OCI-LY7 (cell line): ENCODE measurements at regions not wholly inside any gene's neighbourhood (a gene's known extent, or its start where the extent isn't known, plus 50 kb on each side); places are given as distances from the start of the nearest gene placed in this dataset.
"Not testable (repeated sequence)": the region's sequence is repeated elsewhere in the genome, so short reads cannot be mapped to it uniquely, and the experiment has no call there.

ENCODE experiments used
- BruUV-seq: library from RNA; stranded (reverse); fragments of 400-500 nt; replicated peaks from 2 replicates; lab custom pipeline; 2021; lab: Mats Ljungman, UMichigan
- CTCF ChIA-PET: fragments of 300-600 bp; sonication (Branson Sonifier 250); formaldehyde crosslinking; loops from one replicate; lab custom pipeline; 2022; ENCODE audit warnings: antibody characterized with exemption; ENCODE audit not compliant: unreplicated experiment; lab: Charles Lee
- POLR2A ChIA-PET: fragments of 300-600 bp; sonication (Branson Sonifier 250); formaldehyde crosslinking; loops from one replicate; lab custom pipeline; 2022; ENCODE audit warnings: antibody characterized with exemption; lab: Charles Lee
- DNase-seq: peaks from one replicate; pipeline ENCODE4 v3.0.0-alpha.2; 2015; ENCODE audit warnings: low spot score
- H2AFZ ChIP-seq: fragments of 200-600 bp; sonication (generic), shearing (Covaris generic); 2 replicates; pipeline ENCODE4 v1.6.1; 2014; ENCODE audit warnings: mild to moderate bottlenecking, antibody characterized with exemption, low read length, moderate library complexity
- H3K27ac ChIP-seq: fragments of 200-600 bp; sonication (generic); 2 replicates; pipeline ENCODE4 v1.5.1; 2014; ENCODE audit warnings: mixed run types, low read depth, mild to moderate bottlenecking, moderate library complexity, low read length, inconsistent platforms; ENCODE audit not compliant: poor library complexity, severe bottlenecking
- H3K36me3 ChIP-seq: fragments of 200-600 bp; sonication (generic); 2 replicates; pipeline ENCODE4 v1.6.1; 2014; ENCODE audit warnings: mild to moderate bottlenecking, antibody characterized with exemption, low read length, moderate library complexity, mixed read lengths; ENCODE audit not compliant: insufficient read depth
- H3K4me1 ChIP-seq: fragments of 200-600 bp; sonication (generic); 2 replicates; pipeline ENCODE4 v1.5.1; 2014; ENCODE audit warnings: mild to moderate bottlenecking, low read length; ENCODE audit not compliant: insufficient read depth, poor library complexity, severe bottlenecking
- H3K4me2 ChIP-seq: fragments of 200-600 bp; sonication (generic); 2 replicates; pipeline ENCODE4 v1.6.1; 2014; ENCODE audit warnings: mild to moderate bottlenecking, low read length
- H3K4me3 ChIP-seq: fragments of 200-600 bp; sonication (generic); 2 replicates; pipeline ENCODE4 v1.5.1; 2014; ENCODE audit warnings: mild to moderate bottlenecking, low read depth, low read length; ENCODE audit not compliant: poor library complexity, severe bottlenecking
- H3K79me2 ChIP-seq: fragments of 200-600 bp; sonication (generic); 2 replicates; pipeline ENCODE4 v1.6.1; 2016; ENCODE audit warnings: low read depth, mild to moderate bottlenecking, low read length, moderate library complexity, mixed read lengths; ENCODE audit not compliant: insufficient read depth
- H3K9me2 ChIP-seq: fragments of 200-600 bp; sonication (generic); 2 replicates; pipeline ENCODE4 v1.6.1; 2016; ENCODE audit warnings: mild to moderate bottlenecking, low read length, mixed read lengths; ENCODE audit not compliant: insufficient read depth
- H3K9me3 ChIP-seq: fragments of 200-600 bp; sonication (generic); 2 replicates; pipeline ENCODE4 v1.6.1; 2014; ENCODE audit warnings: mild to moderate bottlenecking, mixed run types, low read length, mixed read lengths
- H4K20me1 ChIP-seq: fragments of 200-600 bp; sonication (generic); 2 replicates; pipeline ENCODE4 v1.6.1; 2014; ENCODE audit warnings: mild to moderate bottlenecking, antibody characterized with exemption, low read length, moderate library complexity, mixed read lengths; ENCODE audit not compliant: insufficient read depth
- EZH2phosphoT487 ChIP-seq: fragments of 200-600 bp; sonication (generic); IDR thresholded peaks from 2 replicates; pipeline ENCODE4 v1.6.1; 2018; ENCODE audit warnings: low read depth, borderline replicate concordance, mild to moderate bottlenecking, mixed run types, antibody characterized with exemption, low read length, moderate library complexity, mixed read lengths
- intact Hi-C: fragments of 100-400 bp; cut with micrococcal nuclease; formaldehyde crosslinking; loops from one replicate; pipeline ENCODE4 v1.10.0; 2022; ENCODE audit not compliant: unreplicated experiment
- TF ChIP-seq, protein P1 (sequence below): fragments of 200-600 bp; sonication (generic); conservative IDR thresholded peaks from 2 replicates; pipeline ENCODE4 v1.5.1; 2014; ENCODE audit warnings: mild to moderate bottlenecking, antibody characterized with exemption, low read length, moderate library complexity, mixed read lengths

DNA sequence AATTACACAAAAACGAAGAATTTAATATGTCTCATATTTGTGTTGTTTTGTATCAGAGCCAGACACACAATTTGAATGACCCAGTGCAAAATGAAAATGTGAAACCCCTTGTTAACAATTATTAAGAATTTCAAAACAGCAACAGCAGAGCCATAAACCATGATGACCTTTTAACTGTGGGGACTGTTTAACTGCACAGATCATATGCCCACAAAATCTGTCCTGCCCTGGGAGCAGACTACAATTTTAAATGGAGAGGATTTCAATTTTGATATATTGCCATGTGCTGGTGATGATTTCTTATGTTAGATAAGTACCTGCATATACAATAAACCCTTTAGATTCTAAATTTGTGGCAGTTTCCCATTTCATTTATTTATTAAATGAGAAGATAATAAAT, 455.5 kb upstream of the MGAT4C start:
- H3K36me3 ChIP-seq: no peaks in the 10 kb centered on the region
- TF ChIP-seq EZH2phosphoT487: no peak
- TF ChIP-seq, protein P1, sequence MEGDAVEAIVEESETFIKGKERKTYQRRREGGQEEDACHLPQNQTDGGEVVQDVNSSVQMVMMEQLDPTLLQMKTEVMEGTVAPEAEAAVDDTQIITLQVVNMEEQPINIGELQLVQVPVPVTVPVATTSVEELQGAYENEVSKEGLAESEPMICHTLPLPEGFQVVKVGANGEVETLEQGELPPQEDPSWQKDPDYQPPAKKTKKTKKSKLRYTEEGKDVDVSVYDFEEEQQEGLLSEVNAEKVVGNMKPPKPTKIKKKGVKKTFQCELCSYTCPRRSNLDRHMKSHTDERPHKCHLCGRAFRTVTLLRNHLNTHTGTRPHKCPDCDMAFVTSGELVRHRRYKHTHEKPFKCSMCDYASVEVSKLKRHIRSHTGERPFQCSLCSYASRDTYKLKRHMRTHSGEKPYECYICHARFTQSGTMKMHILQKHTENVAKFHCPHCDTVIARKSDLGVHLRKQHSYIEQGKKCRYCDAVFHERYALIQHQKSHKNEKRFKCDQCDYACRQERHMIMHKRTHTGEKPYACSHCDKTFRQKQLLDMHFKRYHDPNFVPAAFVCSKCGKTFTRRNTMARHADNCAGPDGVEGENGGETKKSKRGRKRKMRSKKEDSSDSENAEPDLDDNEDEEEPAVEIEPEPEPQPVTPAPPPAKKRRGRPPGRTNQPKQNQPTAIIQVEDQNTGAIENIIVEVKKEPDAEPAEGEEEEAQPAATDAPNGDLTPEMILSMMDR: no peak
- no peaks in the 10 kb centered on the region for H3K9me3 ChIP-seq
- no peaks in the 10 kb centered on the region for H3K79me2 ChIP-seq
- H3K9me2 ChIP-seq: no peaks in the 10 kb centered on the region
- no TSS peak for BruUV-seq
- no peak overlapping the region for H3K27ac ChIP-seq
- DNase-seq: no peak
- H3K4me2 ChIP-seq: no peak overlapping the region
- intact Hi-C loops: no loop called here
- no peaks in the 10 kb centered on the region for H4K20me1 ChIP-seq
- CTCF ChIA-PET: no interaction called here
- no peaks in the 10 kb centered on the region for H3K4me1 ChIP-seq
- H3K4me3 ChIP-seq: no peak overlapping the region
- H2AFZ ChIP-seq: no peak overlapping the region
- POLR2A ChIA-PET: no interaction called here

DNA sequence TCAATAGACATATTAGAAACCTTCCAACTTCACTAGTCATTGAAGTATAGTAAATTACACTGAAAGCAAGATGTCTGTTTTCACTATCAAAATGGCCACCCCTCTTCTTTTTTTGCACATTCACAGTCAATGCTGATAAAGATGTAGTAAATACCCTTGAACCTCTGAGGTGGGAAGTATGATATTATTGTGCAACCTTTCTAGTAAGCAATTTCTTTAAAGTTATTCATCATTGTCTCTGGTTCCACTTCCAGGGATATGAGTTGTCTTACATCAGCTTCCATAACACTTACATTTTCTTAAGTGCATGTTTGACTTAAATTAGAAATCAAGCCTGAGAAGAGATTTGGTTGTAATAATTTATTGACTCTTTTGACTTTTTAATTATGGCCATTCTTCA, 453.9 kb upstream of the MGAT4C start:
- POLR2A ChIA-PET: no interaction called here
- Histone ChIP-seq H3K9me2 (no peaks in the 10 kb centered on the region), H3K4me3 (no peak overlapping the region), H3K4me1 (no peaks in the 10 kb centered on the region), H3K27ac (no peak overlapping the region), H4K20me1 (no peaks in the 10 kb centered on the region), H3K4me2 (no peak overlapping the region), H2AFZ (no peak overlapping the region), H3K9me3 (no peaks in the 10 kb centered on the region), H3K79me2 (no peaks in the 10 kb centered on the region), H3K36me3 (no peaks in the 10 kb centered on the region)
- TF ChIP-seq, protein P1: no peak
- no peak for TF ChIP-seq EZH2phosphoT487
- BruUV-seq: no TSS peak
- intact Hi-C loops: no loop called here
- CTCF ChIA-PET: no interaction called here
- no peak for DNase-seq

DNA sequence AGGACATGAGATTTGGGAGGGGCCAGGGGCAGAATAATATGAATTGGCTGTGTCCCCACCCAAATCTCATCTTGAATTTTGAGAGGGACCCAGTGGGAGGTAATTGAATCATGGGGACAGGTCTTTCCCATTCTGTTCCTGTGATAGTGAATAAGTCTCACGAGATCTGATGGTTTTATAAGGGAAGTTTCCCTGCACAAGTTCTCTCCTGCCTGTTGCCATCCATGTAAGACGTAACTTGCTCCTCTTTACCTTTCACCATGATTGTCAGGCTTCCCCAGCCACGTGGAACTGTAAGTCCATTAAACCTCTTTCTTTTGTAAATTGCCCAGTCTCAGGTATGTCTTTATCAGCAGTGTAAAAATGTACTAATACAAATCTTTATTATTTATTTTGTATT, 452.8 kb upstream of the MGAT4C start:
- intact Hi-C loops, H2AFZ ChIP-seq, H3K4me2 ChIP-seq, POLR2A ChIA-PET, H3K27ac ChIP-seq, H4K20me1 ChIP-seq, BruUV-seq, H3K36me3 ChIP-seq, H3K4me1 ChIP-seq, H3K9me3 ChIP-seq, DNase-seq, H3K4me3 ChIP-seq, H3K79me2 ChIP-seq, H3K9me2 ChIP-seq, CTCF ChIA-PET: not testable (repeated sequence)
